Heart right ventricle (tissue), 16 donors: ENCODE measurements at regions not wholly inside any gene's neighbourhood (a gene's known extent, or its start where the extent isn't known, plus 50 kb on each side); places are given as distances from the start of the nearest gene placed in this dataset.

ENCODE experiments used
- ATAC-seq, 8 donors: fragments of 200-7000 bp; cut with Tn5 transposase; one replicate each; pipeline ENCODE4 v1.9.1; 2020; ENCODE audit warnings: mild to moderate bottlenecking in 8 of 8, moderate library complexity in 8 of 8, moderate number of reproducible peaks in 1 of 8
- DNase-seq, 2 donors: peaks; one replicate each; pipeline ENCODE4 v3.0.0-alpha.2; 2020
- H3K27ac ChIP-seq, 10 donors: fragments of 200-600 bp; sonication (generic) in 2 of 10; one replicate each; pipeline versions ENCODE4 v1.5.0 to v1.8.0; 2020 to 2022; ENCODE audit warnings: mild to moderate bottlenecking in 3 of 10
- H3K27me3 ChIP-seq, 7 donors: fragments of 200-600 bp; one replicate each; pipeline ENCODE4 v1.8.0; 2021 to 2022; ENCODE audit warnings: mild to moderate bottlenecking in 2 of 7
- H3K36me3 ChIP-seq, 9 donors: fragments of 200-600 bp; sonication (generic) in 1 of 9; one replicate each; pipeline versions ENCODE4 v1.5.0 to v1.8.0; 2020 to 2022; ENCODE audit warnings: mild to moderate bottlenecking in 2 of 9
- H3K4me1 ChIP-seq, 9 donors: fragments of 200-600 bp; sonication (generic) in 1 of 9; one replicate each; pipeline versions ENCODE4 v1.5.0 to v1.8.0; 2020 to 2022; ENCODE audit warnings: mild to moderate bottlenecking in 4 of 9
- H3K4me3 ChIP-seq, 10 donors: fragments of 200-600 bp; sonication (generic) in 2 of 10; one replicate each; pipeline versions ENCODE4 v1.5.0 to v1.8.0; 2020 to 2022; ENCODE audit warnings: mild to moderate bottlenecking in 7 of 10, moderate library complexity in 2 of 10
- H3K9me3 ChIP-seq, 11 donors: fragments of 200-600 bp in 10 of 11; sonication (generic) in 2 of 11; one replicate each; pipeline versions ENCODE4 v1.5.0 to v1.8.0; 2013 to 2022; ENCODE audit warnings: mild to moderate bottlenecking in 2 of 11, control low read depth in 1 of 11, moderate library complexity in 1 of 11
- WGBS, 2 donors: extraction: QIAGEN DNeasy Blood & Tissue Kit; methylation state at CpG; one replicate each; pipeline ENCODE4 v1.1.7; 2013; ENCODE audit warnings: inconsistent platforms in 1 of 2; 5-methylcytosine and 5-hydroxymethylcytosine counted together
- intact Hi-C, 10 donors: fragments of 100-400 bp; cut with DNase I; formaldehyde crosslinking; loops; one replicate each; pipeline versions ENCODE4 v1.11.1 to v1.14.2; 2022
- TF ChIP-seq, protein P1 (sequence below), 9 donors: fragments of 200-600 bp; sonication (generic) in 2 of 9; IDR thresholded peaks; one replicate each; pipeline versions ENCODE4 v1.5.0 to v1.8.0; 2021 to 2022; ENCODE audit warnings: antibody characterized with exemption in 9 of 9, mild to moderate bottlenecking in 5 of 9, moderate library complexity in 1 of 9
- donor health status: Arrhythmogenic right ventricular cardiomyopathy.
- donor health status: ischemic (EF 13 %, LVEDD 7.1; RV severe dilation, severe dysfunction).
- donor health status: healthy with polysubstance abuse.
- donor health status: DM: no; HTN: yes; CAD: no.
- donor health status: DM: no; HTN: no; CAD: no.
- donor health status: ischemic (EF 25% LVEDD 6.9; RV normal size, moderate dysfunction).
- donor health status: ischemic (EF 25% LVEDD 5.7; RV mildly dilated, moderate dysfunction).
- donor health status: healthy.
- donor health status: DM: yes; HTN: yes; CAD: no.
- donor health status: Ischemic cardiomyopathy.
- donor health status: ischemic (EF 35%, LVEDD 5.7; RV mildly dilated, moderate dysfunction).
- donor health status: nonischemic (EF 11% LVEDD 7.7; RV severe dilation, severe dysfunction).
- donor health status: DM: yes; HTN: yes; CAD: no.
- donor health status: PGD.
- donor health status: ischemic (EF 29% LVEDD 5.4; RV normal size, mild dysfunction).
- donor health status: nonischemic (EF 23%, LVEDD 6.1; RV moderate dilation, normal function).

- intact Hi-C loops = no loop called here
- Histone ChIP-seq H3K9me3 (peaks cover 0 to 19% (median 9%) of the 10 kb centered on the region in 11 donors), H3K4me3 (no peak overlapping the region), H3K4me1 (no peaks in the 10 kb centered on the region), H3K27me3 (no peaks in the 10 kb centered on the region), H3K27ac (no peak overlapping the region), H3K36me3 (no peaks in the 10 kb centered on the region)
- ATAC-seq (no peak), DNase-seq (no peak)
- 91 to 98% methylated on average over 2 of the region's 2 CpGs for WGBS, 2 donors
- TF ChIP-seq, protein P1, sequence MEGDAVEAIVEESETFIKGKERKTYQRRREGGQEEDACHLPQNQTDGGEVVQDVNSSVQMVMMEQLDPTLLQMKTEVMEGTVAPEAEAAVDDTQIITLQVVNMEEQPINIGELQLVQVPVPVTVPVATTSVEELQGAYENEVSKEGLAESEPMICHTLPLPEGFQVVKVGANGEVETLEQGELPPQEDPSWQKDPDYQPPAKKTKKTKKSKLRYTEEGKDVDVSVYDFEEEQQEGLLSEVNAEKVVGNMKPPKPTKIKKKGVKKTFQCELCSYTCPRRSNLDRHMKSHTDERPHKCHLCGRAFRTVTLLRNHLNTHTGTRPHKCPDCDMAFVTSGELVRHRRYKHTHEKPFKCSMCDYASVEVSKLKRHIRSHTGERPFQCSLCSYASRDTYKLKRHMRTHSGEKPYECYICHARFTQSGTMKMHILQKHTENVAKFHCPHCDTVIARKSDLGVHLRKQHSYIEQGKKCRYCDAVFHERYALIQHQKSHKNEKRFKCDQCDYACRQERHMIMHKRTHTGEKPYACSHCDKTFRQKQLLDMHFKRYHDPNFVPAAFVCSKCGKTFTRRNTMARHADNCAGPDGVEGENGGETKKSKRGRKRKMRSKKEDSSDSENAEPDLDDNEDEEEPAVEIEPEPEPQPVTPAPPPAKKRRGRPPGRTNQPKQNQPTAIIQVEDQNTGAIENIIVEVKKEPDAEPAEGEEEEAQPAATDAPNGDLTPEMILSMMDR (IDR thresholded peaks at IDR 0.05) = no peak
These were observed 251.7 kb upstream of the ANKRD50 start for GRCh38 chr4:124964251-124964650.

DNA sequence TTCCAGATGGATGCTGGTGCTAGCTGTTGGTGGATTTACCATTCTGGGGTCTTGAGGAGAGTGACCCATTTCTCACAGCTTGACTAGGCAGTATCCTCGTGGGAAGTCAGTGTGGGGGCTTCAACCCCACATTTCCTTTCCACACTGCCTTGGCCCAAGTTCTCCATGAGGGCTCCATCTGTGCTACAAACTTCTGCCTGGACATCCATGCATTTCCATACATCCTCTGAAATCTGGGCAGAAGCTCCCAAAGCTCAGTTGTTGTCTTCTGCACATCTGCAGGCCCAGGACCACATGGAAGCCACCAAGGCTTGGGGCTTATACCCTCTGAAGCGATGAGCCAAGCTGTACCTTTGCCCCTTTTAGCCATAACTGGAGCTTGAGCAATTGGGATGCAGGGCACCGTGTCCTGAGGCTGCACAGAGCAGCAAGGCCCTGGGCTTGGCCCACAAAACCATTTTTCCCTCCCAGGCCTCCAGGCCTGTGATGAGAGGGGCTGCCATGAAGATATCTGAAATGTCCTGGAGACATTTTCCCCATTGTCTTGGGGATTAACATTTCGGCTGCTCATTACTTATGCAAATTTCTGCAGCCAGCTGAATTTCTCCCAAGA is 248.7 kb upstream of the ANKRD50 start:
- Histone ChIP-seq H3K9me3 (peaks cover 0 to 19% (median 9%) of the 10 kb centered on the region in 11 donors), H3K4me3 (no peak overlapping the region), H3K27me3 (no peaks in the 10 kb centered on the region), H3K27ac (no peak overlapping the region), H3K4me1 (no peaks in the 10 kb centered on the region), H3K36me3 (no peaks in the 10 kb centered on the region)
- TF ChIP-seq, protein P1 (IDR thresholded peaks at IDR 0.05) = no peak
- DNase-seq (no peak), ATAC-seq (no peak)
- WGBS, 2 donors = 77 to 86% methylated on average over 4 of the region's 4 CpGs
- intact Hi-C loops = no loop called here

GRCh38 chr4:124958847-124959246 is 246.3 kb upstream of the ANKRD50 start:
- no peaks in the 10 kb centered on the region for H3K36me3 ChIP-seq
- H3K9me3 ChIP-seq = peaks cover 0 to 19% (median 9%) of the 10 kb centered on the region in 11 donors
- no peaks in the 10 kb centered on the region for H3K27me3 ChIP-seq
- H3K27ac ChIP-seq = no peak overlapping the region
- DNase-seq (no peak), ATAC-seq (no peak)
- no peak overlapping the region for H3K4me3 ChIP-seq
- TF ChIP-seq, protein P1 (IDR thresholded peaks at IDR 0.05) = no peak
- no peaks in the 10 kb centered on the region for H3K4me1 ChIP-seq
- WGBS, 2 donors = 95% methylated on average over 1 of the region's 1 CpG
- intact Hi-C loops = no loop called here

DNA sequence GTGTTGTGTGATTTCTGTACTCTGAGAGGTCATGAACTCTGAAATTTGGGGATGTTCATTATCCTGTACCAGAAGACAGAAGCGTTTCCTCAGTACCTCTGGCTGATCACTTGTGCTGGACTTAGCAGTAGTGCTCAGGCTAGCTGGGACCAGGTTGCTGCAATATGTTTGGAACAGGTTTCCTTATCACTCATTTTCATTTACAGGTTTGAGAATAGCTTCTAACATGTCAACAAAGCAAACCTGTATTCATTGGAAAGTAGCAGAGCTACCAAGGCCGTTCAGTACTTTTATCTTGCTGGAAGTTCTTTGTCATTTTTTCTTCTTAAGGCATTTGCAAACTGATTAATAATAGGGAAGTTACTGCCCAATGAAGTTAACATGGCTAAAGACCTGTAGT is 242.9 kb upstream of the ANKRD50 start:
- H3K4me1 ChIP-seq = no peaks in the 10 kb centered on the region
- TF ChIP-seq, protein P1 (IDR thresholded peaks at IDR 0.05) = no peak
- H3K36me3 ChIP-seq = no peaks in the 10 kb centered on the region
- WGBS, 2 donors = 75 to 78% methylated on average over 2 of the region's 2 CpGs
- intact Hi-C loops = no loop called here
- no peak overlapping the region for H3K4me3 ChIP-seq
- ATAC-seq (no peak), DNase-seq (no peak)
- H3K9me3 ChIP-seq = peaks cover 0 to 11% (median 0%) of the 10 kb centered on the region in 11 donors
- no peak overlapping the region for H3K27ac ChIP-seq
- H3K27me3 ChIP-seq = no peaks in the 10 kb centered on the region
